ENCODE measurements at regions not wholly inside any gene's neighbourhood (a gene's known extent, or its start where the extent isn't known, plus 50 kb on each side); places are given as distances from the start of the nearest gene placed in this dataset.
"Not testable (repeated sequence)": the region's sequence is repeated elsewhere in the genome, so short reads cannot be mapped to it uniquely, and the experiment has no call there.

GRCh38 chr14:105893686-105894085, 367.3 kb downstream of the TMEM121 start:
- BruUV-seq (replicated peaks); intact Hi-C loops (cut with micrococcal nuclease; ENCODE audit: unreplicated experiment); H3K9me3 ChIP-seq (ENCODE audit: low read depth, low read length, poor library complexity, severe bottlenecking); POLR2A ChIA-PET (ENCODE audit: low non-redundant PET); H3K36me3 ChIP-seq (ENCODE audit: insufficient read depth, low read length, poor library complexity, severe bottlenecking); H3K4me3 ChIP-seq (ENCODE audit: low read depth, low read length, poor library complexity, severe bottlenecking); H3K4me1 ChIP-seq (ENCODE audit: insufficient read depth, low read length, poor library complexity, severe bottlenecking); DNase-seq (ENCODE audit: low spot score); H3K27me3 ChIP-seq (replicated peaks; ENCODE audit: insufficient read depth, low read depth, low read length, poor library complexity); CTCF ChIA-PET; H3K27ac ChIP-seq (ENCODE audit: low read depth, low read length, poor library complexity, severe bottlenecking): not testable (repeated sequence)

- ChIA-PET POLR2A (ENCODE audit: low non-redundant PET) (no interaction called here), CTCF (no interaction called here)
- Histone ChIP-seq H3K27me3 (replicated peaks; ENCODE audit: insufficient read depth, low read depth, low read length, poor library complexity) (no peaks in the 10 kb centered on the region), H3K27ac (ENCODE audit: low read depth, low read length, poor library complexity, severe bottlenecking) (no peak overlapping the region), H3K4me1 (ENCODE audit: insufficient read depth, low read length, poor library complexity, severe bottlenecking) (no peaks in the 10 kb centered on the region), H3K4me3 (ENCODE audit: low read depth, low read length, poor library complexity, severe bottlenecking) (no peak overlapping the region), H3K9me3 (ENCODE audit: low read depth, low read length, poor library complexity, severe bottlenecking) (no peaks in the 10 kb centered on the region), H3K36me3 (ENCODE audit: insufficient read depth, low read length, poor library complexity, severe bottlenecking) (no peaks in the 10 kb centered on the region)
- TF ChIP-seq EZH2 (IDR thresholded peaks at IDR 0.05; ENCODE audit: borderline replicate concordance, low read depth, low read length, poor library complexity, severe bottlenecking) (no peak), CTCF (conservative IDR thresholded peaks at IDR 0.05; ENCODE audit: low read depth, low read length) (no peak)
- no peak for DNase-seq (ENCODE audit: low spot score)
- intact Hi-C loops (cut with micrococcal nuclease; ENCODE audit: unreplicated experiment) = no loop called here
- BruUV-seq (replicated peaks) = no TSS peak
Observed at GRCh38 chr14:105894125-105894977, 368.0 kb downstream of the TMEM121 start.

GRCh38 chr14:105894978-105895881, 368.8 kb downstream of the TMEM121 start:
- Histone ChIP-seq H3K36me3 (ENCODE audit: insufficient read depth, low read length, poor library complexity, severe bottlenecking) (no peaks in the 10 kb centered on the region), H3K27me3 (replicated peaks; ENCODE audit: insufficient read depth, low read depth, low read length, poor library complexity) (no peaks in the 10 kb centered on the region), H3K4me3 (ENCODE audit: low read depth, low read length, poor library complexity, severe bottlenecking) (no peak overlapping the region), H3K4me1 (ENCODE audit: insufficient read depth, low read length, poor library complexity, severe bottlenecking) (no peaks in the 10 kb centered on the region), H3K27ac (ENCODE audit: low read depth, low read length, poor library complexity, severe bottlenecking) (no peak overlapping the region), H3K9me3 (ENCODE audit: low read depth, low read length, poor library complexity, severe bottlenecking) (no peaks in the 10 kb centered on the region)
- TF ChIP-seq CTCF (conservative IDR thresholded peaks at IDR 0.05; ENCODE audit: low read depth, low read length) = no peak
- no peak for TF ChIP-seq EZH2 (IDR thresholded peaks at IDR 0.05; ENCODE audit: borderline replicate concordance, low read depth, low read length, poor library complexity, severe bottlenecking)
- no TSS peak for BruUV-seq (replicated peaks)
- ChIA-PET POLR2A (ENCODE audit: low non-redundant PET) (no interaction called here), CTCF (no interaction called here)
- no peak for DNase-seq (ENCODE audit: low spot score)
- intact Hi-C loops (cut with micrococcal nuclease; ENCODE audit: unreplicated experiment) = no loop called here

GRCh38 chr14:105896206-105896605, 369.8 kb downstream of the TMEM121 start:
- H3K4me1 ChIP-seq (ENCODE audit: insufficient read depth, low read length, poor library complexity, severe bottlenecking); H3K9me3 ChIP-seq (ENCODE audit: low read depth, low read length, poor library complexity, severe bottlenecking); H3K27ac ChIP-seq (ENCODE audit: low read depth, low read length, poor library complexity, severe bottlenecking); BruUV-seq (replicated peaks); DNase-seq (ENCODE audit: low spot score); H3K4me3 ChIP-seq (ENCODE audit: low read depth, low read length, poor library complexity, severe bottlenecking); H3K27me3 ChIP-seq (replicated peaks; ENCODE audit: insufficient read depth, low read depth, low read length, poor library complexity); POLR2A ChIA-PET (ENCODE audit: low non-redundant PET); H3K36me3 ChIP-seq (ENCODE audit: insufficient read depth, low read length, poor library complexity, severe bottlenecking); intact Hi-C loops (cut with micrococcal nuclease; ENCODE audit: unreplicated experiment); CTCF ChIA-PET: not testable (repeated sequence)

GRCh38 chr14:105896961-105897724, 370.8 kb downstream of the TMEM121 start:
- not testable (repeated sequence) for H3K9me3 ChIP-seq (ENCODE audit: low read depth, low read length, poor library complexity, severe bottlenecking)

More at GRCh38 chr14:105896961-105897724, 370.8 kb downstream of the TMEM121 start:
- H3K4me1 ChIP-seq (ENCODE audit: insufficient read depth, low read length, poor library complexity, severe bottlenecking); H3K27ac ChIP-seq (ENCODE audit: low read depth, low read length, poor library complexity, severe bottlenecking); POLR2A ChIA-PET (ENCODE audit: low non-redundant PET); H3K4me3 ChIP-seq (ENCODE audit: low read depth, low read length, poor library complexity, severe bottlenecking); H3K27me3 ChIP-seq (replicated peaks; ENCODE audit: insufficient read depth, low read depth, low read length, poor library complexity); intact Hi-C loops (cut with micrococcal nuclease; ENCODE audit: unreplicated experiment); CTCF ChIA-PET; H3K36me3 ChIP-seq (ENCODE audit: insufficient read depth, low read length, poor library complexity, severe bottlenecking); DNase-seq (ENCODE audit: low spot score); BruUV-seq (replicated peaks): not testable (repeated sequence)
